ENCODE measurements at regions not wholly inside any gene's neighbourhood (a gene's known extent, or its start where the extent isn't known, plus 50 kb on each side); places are given as distances from the start of the nearest gene placed in this dataset.
"Not testable (repeated sequence)": the region's sequence is repeated elsewhere in the genome, so short reads cannot be mapped to it uniquely, and the experiment has no call there.

DNA sequence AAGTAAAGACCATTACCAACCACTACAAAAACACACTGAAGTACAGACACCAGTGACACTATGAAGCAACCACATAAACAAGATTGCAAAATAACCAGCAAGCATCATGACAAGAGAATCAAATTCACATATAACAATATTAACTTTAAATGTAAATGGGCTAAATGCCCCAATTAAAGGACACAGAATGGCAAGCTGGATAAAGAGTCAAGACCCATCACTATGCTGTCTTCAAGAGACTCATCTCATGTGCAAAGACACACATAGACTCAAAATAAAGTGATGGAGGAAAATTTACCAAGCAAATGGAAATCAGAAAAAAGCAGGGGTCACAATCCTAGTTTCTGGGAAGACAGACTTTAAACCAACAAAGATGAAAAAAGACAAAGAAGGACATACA is 215.3 kb upstream of the DMRTA1 start:
- POLR2A ChIA-PET; DNase-seq; H3K4me1 Mint-ChIP-seq; CTCF ChIA-PET; H3K4me3 Mint-ChIP-seq; H3K27ac Mint-ChIP-seq; H3K36me3 Mint-ChIP-seq (ENCODE audit: low read depth); H3K9me3 Mint-ChIP-seq: not testable (repeated sequence)
- peaks cover 30% of the 10 kb centered on the region for H3K27me3 Mint-ChIP-seq

DNA sequence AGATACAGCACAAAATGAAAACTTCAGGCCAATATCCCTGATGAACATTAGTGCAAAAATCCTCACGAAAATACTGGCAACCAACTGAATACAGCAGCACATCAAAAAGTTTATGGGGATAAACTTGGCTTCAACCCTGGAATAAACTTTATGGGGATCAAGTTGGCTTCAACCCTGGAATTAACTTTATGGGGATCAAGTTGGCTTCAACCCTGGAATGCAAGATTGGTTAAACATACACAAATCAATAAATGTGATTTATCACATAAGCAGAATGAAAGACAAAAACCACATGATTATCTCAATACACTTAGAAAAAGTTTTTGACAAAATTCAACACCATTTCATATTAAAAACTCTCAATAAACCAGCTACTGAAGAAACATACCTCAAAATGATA is 213.7 kb upstream of the DMRTA1 start:
- H3K4me1 Mint-ChIP-seq, result peaks cover 9% of the 10 kb centered on the region
- no peak for DNase-seq
- H3K27ac Mint-ChIP-seq, result no peak overlapping the region
- peaks cover 3% of the 10 kb centered on the region for H3K9me3 Mint-ChIP-seq
- no peaks in the 10 kb centered on the region for H3K36me3 Mint-ChIP-seq (ENCODE audit: low read depth)
- ChIA-PET POLR2A (interaction anchor here (0.6 kb wide), 1 partner anchor 220 kb away, joined by 3 read pairs; no protein-coding TSS in a partner anchor), CTCF (interaction anchor here (1.1 kb wide), 1 partner anchor 87 kb away, joined by 3 read pairs; no protein-coding TSS in a partner anchor)
- no peak overlapping the region for H3K4me3 Mint-ChIP-seq
- peaks cover 30% of the 10 kb centered on the region for H3K27me3 Mint-ChIP-seq

DNA sequence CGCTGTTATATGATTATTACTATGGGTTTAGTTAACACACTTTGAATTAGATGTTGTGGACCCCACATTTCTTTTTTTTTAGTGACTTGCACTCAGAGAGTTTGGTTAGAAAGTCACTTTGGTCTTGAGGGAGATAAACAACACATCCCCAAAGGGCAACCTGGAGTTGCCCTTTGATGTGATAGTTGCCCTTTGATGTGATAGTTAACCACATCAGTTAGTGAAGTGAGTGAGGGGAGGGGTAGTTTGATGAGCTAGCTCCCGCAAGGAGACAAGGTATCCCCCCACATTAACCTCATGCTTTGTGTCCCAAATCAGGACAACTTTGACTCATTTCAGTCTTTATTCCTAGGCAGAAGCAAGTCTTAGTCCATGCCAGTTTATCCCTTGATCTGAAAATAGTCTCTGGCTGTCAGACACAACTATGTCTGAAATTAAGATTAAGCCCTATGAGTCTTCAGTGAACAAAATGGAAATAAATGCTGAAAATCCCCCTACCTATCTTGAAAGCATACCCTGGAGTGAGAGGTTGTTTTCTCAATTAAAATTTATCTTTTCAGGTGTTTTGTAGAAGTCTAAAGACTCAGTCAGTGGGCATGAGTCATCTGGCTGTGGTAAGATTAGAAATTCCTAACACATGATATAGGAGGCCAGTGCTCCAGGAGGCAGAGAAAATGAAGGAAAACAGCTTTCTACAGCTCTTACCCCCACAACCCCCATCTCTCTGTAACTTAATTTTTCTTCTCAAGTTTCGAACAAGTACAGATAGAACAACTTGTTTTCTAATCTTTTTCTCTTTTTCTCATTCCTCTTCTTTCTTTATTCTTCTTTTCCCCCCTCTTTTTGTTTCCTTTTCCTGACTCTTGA is 208.9 kb upstream of the DMRTA1 start:
- no peak overlapping the region for H3K27ac Mint-ChIP-seq
- no peaks in the 10 kb centered on the region for H3K36me3 Mint-ChIP-seq (ENCODE audit: low read depth)
- peaks cover 40% of the 10 kb centered on the region for H3K27me3 Mint-ChIP-seq
- ChIA-PET POLR2A (no interaction called here), CTCF (no interaction called here)
- H3K4me1 Mint-ChIP-seq, result peaks cover 25% of the 10 kb centered on the region
- no peaks in the 10 kb centered on the region for H3K9me3 Mint-ChIP-seq
- H3K4me3 Mint-ChIP-seq, result no peak overlapping the region
- DNase-seq, result no peak

DNA sequence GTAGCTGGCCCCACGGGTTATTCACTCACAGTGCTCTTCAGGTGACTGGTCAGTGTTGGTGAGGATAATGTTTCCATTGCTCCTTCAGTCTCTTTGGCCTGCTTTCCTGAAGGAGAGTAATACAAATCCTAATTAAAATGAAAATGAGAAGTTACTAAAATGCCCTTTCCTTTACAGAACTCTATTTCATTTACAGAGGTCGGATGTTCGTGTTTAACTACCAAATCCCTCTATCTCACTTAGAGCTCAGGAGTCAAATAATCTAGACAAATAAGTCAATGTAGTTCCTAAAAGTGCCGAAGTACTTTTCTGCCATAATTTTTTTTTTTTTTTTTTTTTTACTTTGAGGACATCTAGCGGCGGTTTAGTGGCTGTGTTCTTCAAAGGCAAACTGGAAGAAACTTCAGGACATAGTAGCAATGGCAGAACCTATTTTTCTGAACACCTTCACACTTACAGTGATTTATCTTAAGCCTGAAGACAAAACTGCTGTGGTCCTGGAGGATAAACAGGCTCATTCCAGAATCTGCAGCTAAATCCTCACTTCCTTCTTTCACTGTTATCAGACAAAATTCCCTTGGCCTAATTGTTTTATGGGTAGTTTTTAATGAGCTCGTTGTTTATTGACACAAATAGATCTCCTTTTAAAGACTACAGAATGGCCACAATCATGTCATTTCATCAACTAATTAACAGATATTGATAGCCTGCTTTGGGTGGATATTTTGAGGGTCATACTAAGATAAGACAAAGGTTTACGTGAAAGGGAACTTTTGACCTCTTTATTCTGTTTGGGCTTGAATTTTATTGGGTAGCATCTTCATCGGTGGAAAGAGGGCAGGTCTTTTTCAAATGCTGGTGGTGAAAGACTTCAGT is 207.6 kb upstream of the DMRTA1 start:
- ChIA-PET POLR2A (no interaction called here), CTCF (interaction anchor here (0.7 kb wide), 2 partner anchors 425 to 484 kb away, joined by 3 to 4 read pairs; no protein-coding TSS in a partner anchor)
- Mint-ChIP-seq H3K27me3 (peaks cover 34% of the 10 kb centered on the region), H3K27ac (no peak overlapping the region), H3K4me1 (peaks cover 25% of the 10 kb centered on the region), H3K36me3 (ENCODE audit: low read depth) (no peaks in the 10 kb centered on the region), H3K9me3 (no peaks in the 10 kb centered on the region), H3K4me3 (no peak overlapping the region)
- no peak for DNase-seq

DNA sequence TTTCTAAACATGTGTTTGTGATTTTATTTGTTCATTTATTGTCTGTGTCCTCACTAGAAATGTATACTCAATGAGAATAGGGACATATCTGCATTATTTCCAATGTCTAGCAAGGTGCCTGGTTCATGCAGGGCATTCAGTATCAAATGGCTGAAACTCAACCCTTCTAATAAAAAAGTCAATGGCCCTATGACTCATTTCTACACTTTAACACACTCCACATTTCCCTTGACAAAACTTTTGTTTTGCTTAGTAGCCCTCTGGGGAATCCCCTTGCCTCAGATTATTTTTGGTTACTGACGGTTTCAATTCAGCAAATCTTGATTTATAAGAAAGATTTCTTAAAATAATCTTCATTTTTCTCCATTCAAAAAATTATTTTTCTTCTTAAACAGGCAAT is 206.0 kb upstream of the DMRTA1 start:
- ChIA-PET POLR2A (no interaction called here), CTCF (no interaction called here)
- Mint-ChIP-seq H3K4me3 (no peak overlapping the region), H3K9me3 (no peaks in the 10 kb centered on the region), H3K36me3 (ENCODE audit: low read depth) (no peaks in the 10 kb centered on the region), H3K27me3 (peaks cover 28% of the 10 kb centered on the region), H3K4me1 (peaks cover 27% of the 10 kb centered on the region), H3K27ac (no peak overlapping the region)
- no peak for DNase-seq

DNA sequence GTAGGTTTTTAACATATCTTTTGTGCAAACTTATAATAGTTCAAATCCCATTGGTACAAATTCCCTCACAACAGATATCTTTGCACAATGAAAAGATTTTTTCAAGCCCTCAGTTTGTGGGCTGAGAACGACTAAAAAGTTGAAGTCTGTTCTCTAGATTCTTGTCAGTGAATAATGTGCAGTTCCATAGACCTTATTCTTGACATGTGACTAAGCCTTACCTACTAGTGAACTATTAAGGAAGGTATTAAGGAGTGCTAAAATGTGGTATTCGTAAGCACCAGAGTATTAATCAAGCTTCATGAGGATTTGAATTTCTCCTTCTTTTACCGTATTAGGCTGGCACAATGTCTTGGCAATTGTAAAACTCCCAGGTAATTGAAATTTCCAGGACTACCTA is 205.6 kb upstream of the DMRTA1 start:
- DNase-seq, result no peak
- ChIA-PET CTCF (no interaction called here), POLR2A (no interaction called here)
- Mint-ChIP-seq H3K4me3 (no peak overlapping the region), H3K27ac (no peak overlapping the region), H3K36me3 (ENCODE audit: low read depth) (no peaks in the 10 kb centered on the region), H3K4me1 (peaks cover 27% of the 10 kb centered on the region), H3K9me3 (no peaks in the 10 kb centered on the region), H3K27me3 (peaks cover 26% of the 10 kb centered on the region)

DNA sequence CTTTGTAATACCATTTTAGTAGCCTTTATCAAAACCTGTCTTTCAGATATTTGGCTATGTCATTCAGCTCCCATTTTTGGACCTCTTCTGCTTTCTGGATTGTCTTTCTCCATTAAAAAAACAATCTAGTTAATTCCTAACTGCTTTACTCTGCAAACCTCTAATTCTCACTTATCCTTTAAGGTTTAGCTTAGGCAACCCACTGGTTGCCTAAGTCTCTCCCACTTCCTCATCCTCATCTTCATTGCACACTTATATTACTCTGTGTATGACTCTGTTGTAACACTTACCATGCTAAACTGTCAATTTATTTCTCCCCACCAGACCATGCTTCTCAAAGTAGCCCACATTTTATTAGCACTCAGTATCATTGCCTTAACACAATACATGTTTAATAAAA is 205.0 kb upstream of the DMRTA1 start:
- Mint-ChIP-seq H3K9me3 (no peaks in the 10 kb centered on the region), H3K27ac (no peak overlapping the region), H3K27me3 (peaks cover 27% of the 10 kb centered on the region), H3K4me3 (no peak overlapping the region), H3K4me1 (peaks cover 27% of the 10 kb centered on the region), H3K36me3 (ENCODE audit: low read depth) (no peaks in the 10 kb centered on the region)
- no peak for DNase-seq
- ChIA-PET POLR2A (no interaction called here), CTCF (no interaction called here)

DNA sequence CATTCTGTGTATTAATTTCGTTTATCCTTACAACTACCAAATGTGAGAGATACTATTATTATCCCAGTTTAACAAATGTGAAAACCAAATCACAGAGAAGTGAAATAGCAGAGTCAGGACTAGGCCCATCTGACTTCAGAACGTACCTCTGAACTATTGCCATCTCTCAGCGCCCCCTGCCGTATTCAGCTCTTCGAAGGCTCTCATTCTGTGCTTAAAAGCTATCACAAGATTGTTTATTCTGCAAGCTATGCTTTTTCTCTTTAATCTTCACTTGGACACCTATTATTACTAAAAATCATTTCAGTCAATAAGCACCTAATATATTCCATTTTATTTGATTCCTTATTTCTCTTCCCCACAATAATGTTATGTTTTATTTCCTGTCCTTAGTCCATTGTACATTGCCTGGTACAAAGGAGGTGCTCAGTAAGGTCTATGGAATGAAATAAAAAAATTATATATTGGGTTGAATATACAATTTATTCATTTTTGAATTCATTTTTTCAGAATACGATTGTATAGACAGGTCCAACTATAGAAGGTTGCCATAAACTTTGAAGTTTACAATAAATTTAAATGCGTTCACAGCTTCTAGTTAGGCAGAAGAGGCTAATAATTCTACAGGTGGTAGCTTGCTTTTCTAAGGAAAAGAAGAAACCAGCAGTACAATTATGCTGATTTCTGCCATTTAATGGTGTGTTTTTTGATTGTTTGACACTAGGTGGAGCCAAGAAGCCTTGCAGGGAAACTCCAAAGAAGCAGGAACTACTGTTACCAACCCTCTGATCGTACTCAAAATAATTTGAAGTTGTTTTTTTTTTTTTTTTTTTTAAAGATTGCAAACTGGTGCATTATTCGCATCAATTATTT is 202.2 kb upstream of the DMRTA1 start:
- Mint-ChIP-seq H3K4me1 (peaks cover 11% of the 10 kb centered on the region), H3K4me3 (no peak overlapping the region), H3K36me3 (ENCODE audit: low read depth) (no peaks in the 10 kb centered on the region), H3K27me3 (peaks cover 38% of the 10 kb centered on the region), H3K27ac (no peak overlapping the region), H3K9me3 (no peaks in the 10 kb centered on the region)
- ChIA-PET CTCF (interaction anchor here (1.0 to 1.8 kb wide), 3 partner anchors 8 to 432 kb away, joined by 3 to 5 read pairs (median 4); no protein-coding TSS in a partner anchor), POLR2A (no interaction called here)
- no peak for DNase-seq

DNA sequence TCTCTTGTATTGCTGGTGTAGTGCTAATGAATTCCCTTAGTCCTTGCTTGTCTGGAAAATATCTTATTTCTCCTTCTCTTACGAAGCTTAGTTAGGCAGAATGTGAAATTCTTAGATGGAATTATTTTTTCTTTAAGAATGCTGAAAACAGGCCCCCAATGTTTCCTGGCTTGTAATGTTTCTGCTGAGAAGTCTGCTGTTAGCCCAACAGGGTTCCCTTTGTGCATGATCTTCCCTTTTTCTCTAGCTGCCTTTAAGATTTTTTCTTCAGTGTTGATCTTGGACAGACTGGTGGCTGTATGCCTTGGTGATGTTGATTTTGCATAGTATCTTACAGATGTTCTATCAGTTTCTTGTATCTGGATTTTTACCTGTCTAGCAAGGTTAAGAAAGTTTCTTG is 191.3 kb upstream of the DMRTA1 start:
- CTCF ChIA-PET, result no interaction called here

DNA sequence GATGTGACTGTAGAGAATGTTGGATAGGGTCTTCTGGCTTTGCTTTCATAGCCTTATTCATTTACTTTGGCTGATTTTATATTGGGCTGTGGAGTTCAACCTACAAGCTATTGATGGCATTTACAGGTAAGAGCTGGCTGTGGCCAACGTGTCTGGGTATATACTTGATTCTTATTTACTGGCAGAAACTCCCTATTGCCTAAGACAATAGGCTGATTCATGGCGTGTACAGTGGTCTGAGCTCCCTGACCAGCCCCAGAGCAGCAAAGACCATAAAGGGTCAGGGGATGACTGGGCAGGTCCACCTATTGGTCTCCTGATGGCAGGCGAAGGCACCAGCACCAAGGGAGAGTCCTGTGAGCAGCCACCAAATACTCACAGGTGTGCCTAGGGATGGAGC is 190.2 kb upstream of the DMRTA1 start:
- H3K27ac Mint-ChIP-seq, result no peak overlapping the region
- POLR2A ChIA-PET, result no interaction called here
- H3K4me3 Mint-ChIP-seq, result no peak overlapping the region
- no peak for DNase-seq
- CTCF ChIA-PET, result interaction anchor here (2.0 kb wide), 1 partner anchor 10 kb away, joined by 5 read pairs; no protein-coding TSS in a partner anchor
- H3K36me3 Mint-ChIP-seq (ENCODE audit: low read depth), result no peaks in the 10 kb centered on the region
- H3K27me3 Mint-ChIP-seq, result peaks cover 20% of the 10 kb centered on the region
- no peaks in the 10 kb centered on the region for H3K4me1 Mint-ChIP-seq
- peaks cover 8% of the 10 kb centered on the region for H3K9me3 Mint-ChIP-seq

More for the DNA sequence above, 191.3 kb upstream of the DMRTA1 start:
- no peak overlapping the region for H3K4me3 Mint-ChIP-seq
- POLR2A ChIA-PET, result no interaction called here
- no peak overlapping the region for H3K27ac Mint-ChIP-seq
- no peaks in the 10 kb centered on the region for H3K4me1 Mint-ChIP-seq
- H3K27me3 Mint-ChIP-seq, result peaks cover 16% of the 10 kb centered on the region
- no peaks in the 10 kb centered on the region for H3K36me3 Mint-ChIP-seq (ENCODE audit: low read depth)
- no peak for DNase-seq
- peaks cover 8% of the 10 kb centered on the region for H3K9me3 Mint-ChIP-seq

DNA sequence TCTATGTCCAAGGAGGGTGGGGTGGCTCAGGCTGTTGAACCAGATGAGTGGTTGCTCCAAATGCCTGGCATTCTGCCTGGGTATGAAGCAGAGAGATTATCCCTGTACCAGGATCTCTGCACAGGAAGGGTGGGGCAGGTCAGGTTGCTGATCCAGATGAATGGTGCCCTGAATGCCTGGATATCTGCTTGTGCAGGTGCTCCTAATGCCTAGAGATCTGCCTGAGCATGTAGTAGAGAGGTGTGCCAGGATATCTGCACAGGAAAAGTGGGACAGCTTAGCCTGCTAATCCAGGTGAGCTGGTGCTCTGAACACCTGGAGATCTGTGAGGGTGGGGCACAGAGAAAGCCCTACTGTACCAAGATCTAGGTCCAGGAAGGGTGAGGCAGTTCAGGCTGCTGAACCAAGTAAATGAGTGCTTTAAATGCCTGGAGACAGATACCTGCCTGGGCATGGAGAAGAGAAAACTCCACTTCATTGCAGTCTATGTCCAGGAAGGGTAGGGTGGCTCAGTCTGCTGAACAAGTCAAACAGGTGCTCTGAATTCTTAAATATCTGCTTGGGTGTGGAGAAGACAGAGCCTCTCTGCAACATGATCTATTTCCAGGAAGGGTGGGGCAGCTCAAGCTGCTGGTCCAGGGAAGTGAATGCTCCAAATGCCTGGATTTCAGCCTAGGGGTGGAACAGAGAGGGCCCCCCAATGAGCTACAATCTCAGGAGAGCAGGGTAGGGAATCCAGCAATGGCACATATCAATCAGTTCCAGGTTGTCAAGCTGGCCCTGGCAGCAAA is 189.4 kb upstream of the DMRTA1 start:
- H3K36me3 Mint-ChIP-seq (ENCODE audit: low read depth), result no peaks in the 10 kb centered on the region

DNA sequence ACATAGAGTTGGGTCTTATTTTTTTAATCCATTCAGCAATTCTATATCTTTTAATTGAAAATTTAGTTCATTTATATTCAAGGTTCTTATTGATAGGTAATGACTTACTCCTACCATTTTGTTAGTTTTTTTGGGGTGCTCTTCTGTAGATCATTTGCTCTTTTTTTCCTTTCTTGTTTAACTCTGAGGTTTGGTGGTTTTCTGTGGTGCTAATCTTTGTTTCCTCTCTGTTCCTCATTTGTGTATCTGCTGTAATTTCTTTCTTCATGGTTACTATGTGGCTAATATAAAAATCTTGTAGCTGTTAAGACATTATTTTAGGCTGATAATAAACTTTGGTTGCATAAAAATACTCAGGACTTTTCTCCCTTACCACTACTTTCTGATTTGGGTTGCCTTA is 181.6 kb upstream of the DMRTA1 start:
- H3K36me3 Mint-ChIP-seq (ENCODE audit: low read depth), result no peaks in the 10 kb centered on the region
- CTCF ChIA-PET, result interaction anchor here (0.6 to 0.7 kb wide), 2 partner anchors 227 to 1809 kb away, joined by 3 read pairs; no protein-coding TSS in a partner anchor
- H3K4me1 Mint-ChIP-seq, result no peaks in the 10 kb centered on the region
- POLR2A ChIA-PET, result no interaction called here
- no peak overlapping the region for H3K27ac Mint-ChIP-seq
- H3K9me3 Mint-ChIP-seq, result peaks cover 5% of the 10 kb centered on the region
- H3K27me3 Mint-ChIP-seq, result peaks cover 5% of the 10 kb centered on the region
- H3K4me3 Mint-ChIP-seq, result no peak overlapping the region
- no peak for DNase-seq

More for the DNA sequence above, 189.4 kb upstream of the DMRTA1 start:
- H3K27me3 Mint-ChIP-seq, result peaks cover 16% of the 10 kb centered on the region
- CTCF ChIA-PET, result interaction anchor here (2.0 kb wide), 1 partner anchor 10 kb away, joined by 5 read pairs; no protein-coding TSS in a partner anchor
- H3K9me3 Mint-ChIP-seq, result peaks cover 1% of the 10 kb centered on the region
- POLR2A ChIA-PET, result no interaction called here
- no peak overlapping the region for H3K27ac Mint-ChIP-seq
- H3K4me3 Mint-ChIP-seq, result no peak overlapping the region
- DNase-seq, result no peak
- no peaks in the 10 kb centered on the region for H3K4me1 Mint-ChIP-seq

Data from activated CD4-positive, alpha-beta T cell treated with anti-CD3 and anti-CD28 coated beads, Interleukin-2, amount 10 ng/mL, durations not matched to agents 7 days and 5 days (primary cell).